LNCaP clone FGC (cell line): ENCODE measurements at regions not wholly inside any gene's neighbourhood (a gene's known extent, or its start where the extent isn't known, plus 50 kb on each side); places are given as distances from the start of the nearest gene placed in this dataset.

Experiments used
- DNase-seq: peaks from one replicate; pipeline ENCODE4 v3.0.0-alpha.2; 2011; ENCODE audit warnings: low read depth
- H3K4me3 ChIP-seq: 2 replicates; pipeline ENCODE4 v1.5.1; 2011; ENCODE audit warnings: mild to moderate bottlenecking, low read depth, low read length, control low read depth
- TF ChIP-seq, protein P1 (sequence below): IDR thresholded peaks from 2 replicates; pipeline ENCODE4 v1.5.1; 2012; ENCODE audit warnings: mild to moderate bottlenecking; ENCODE audit not compliant: control insufficient read depth, insufficient read depth; ENCODE audit errors: extremely low read depth

DNA sequence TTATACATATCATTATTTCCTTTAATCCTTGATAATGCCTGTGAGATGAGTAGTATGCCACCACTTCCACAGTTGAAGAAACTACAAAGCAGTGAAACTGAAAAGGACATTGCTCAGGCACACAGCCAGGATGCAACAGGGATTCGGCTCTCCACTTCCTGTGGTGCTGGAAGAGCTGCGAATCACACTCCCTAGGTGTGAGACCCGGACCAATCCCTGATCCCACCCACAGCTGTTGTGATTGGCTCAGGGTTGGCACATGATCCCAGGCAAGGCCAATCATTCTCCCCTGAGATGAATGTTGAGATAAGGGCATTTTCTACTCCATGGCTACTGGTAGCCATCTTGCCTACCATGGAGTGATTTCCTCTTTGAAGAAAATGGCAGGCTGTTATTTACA, 218.2 kb downstream of the TMEM114 start:
- TF ChIP-seq, protein P1, sequence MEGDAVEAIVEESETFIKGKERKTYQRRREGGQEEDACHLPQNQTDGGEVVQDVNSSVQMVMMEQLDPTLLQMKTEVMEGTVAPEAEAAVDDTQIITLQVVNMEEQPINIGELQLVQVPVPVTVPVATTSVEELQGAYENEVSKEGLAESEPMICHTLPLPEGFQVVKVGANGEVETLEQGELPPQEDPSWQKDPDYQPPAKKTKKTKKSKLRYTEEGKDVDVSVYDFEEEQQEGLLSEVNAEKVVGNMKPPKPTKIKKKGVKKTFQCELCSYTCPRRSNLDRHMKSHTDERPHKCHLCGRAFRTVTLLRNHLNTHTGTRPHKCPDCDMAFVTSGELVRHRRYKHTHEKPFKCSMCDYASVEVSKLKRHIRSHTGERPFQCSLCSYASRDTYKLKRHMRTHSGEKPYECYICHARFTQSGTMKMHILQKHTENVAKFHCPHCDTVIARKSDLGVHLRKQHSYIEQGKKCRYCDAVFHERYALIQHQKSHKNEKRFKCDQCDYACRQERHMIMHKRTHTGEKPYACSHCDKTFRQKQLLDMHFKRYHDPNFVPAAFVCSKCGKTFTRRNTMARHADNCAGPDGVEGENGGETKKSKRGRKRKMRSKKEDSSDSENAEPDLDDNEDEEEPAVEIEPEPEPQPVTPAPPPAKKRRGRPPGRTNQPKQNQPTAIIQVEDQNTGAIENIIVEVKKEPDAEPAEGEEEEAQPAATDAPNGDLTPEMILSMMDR = no peak
- no peak for DNase-seq
- no peak overlapping the region for H3K4me3 ChIP-seq

DNA sequence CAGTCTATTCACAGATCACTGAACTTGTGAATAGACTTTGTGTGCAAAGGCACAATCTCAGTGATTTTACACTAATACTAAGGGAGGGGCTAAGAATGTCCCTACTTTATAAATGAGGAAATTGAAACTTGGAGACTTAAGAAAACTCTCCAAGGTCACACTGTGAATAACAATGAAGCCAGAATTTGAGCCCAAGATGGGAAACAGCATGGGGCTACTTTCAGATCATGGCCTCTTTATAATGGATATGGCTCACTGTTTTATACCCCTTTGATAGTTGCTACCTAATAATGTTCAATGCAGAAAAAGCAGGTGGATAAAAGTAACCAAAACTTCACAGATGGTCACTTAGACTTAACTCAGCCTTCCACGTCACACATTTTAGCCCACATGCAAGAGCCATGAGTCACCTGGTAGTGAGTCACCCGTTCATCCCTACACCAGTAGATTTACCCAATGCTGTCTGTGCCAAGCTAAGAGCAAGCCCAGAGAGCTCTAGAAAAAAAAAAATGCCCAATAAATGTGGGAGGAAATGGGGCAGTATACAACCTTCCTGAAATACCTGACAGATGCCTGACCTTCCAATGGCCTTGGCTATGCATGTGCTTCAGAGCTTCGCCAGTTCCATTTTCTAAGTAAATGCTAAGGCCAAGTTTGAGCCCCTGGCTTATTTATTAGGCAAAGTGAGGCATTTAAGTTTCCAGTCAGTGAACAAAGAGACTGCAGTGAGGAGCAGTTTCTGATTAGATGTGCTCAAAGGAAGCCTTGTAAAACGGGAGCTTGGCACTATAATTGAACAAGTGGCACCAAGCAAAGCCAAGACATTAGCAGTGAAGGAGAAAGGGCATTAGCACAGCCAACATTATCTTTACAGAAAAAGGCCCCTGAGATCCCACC, 219.7 kb downstream of the TMEM114 start:
- no peak for DNase-seq
- TF ChIP-seq, protein P1 = no peak
- no peak overlapping the region for H3K4me3 ChIP-seq

DNA sequence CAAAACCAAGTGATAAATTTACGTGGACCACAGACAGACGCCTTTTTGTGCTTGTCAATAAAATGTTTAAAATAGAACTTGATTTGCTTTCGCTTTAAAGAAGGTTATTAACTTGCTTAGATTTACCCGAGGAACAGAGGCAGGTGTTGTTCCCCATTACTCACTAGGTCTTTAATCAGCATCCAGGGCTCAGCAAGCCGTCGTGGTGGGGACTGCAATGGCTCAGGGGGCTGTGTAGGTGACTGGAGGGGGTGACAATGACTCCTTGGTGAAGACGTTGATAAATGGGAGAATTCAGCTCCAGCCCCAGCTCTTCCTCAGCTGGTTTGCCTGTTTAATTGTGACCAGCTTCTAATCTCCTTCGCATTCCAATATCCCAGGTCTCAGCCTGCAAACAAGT, 231.4 kb downstream of the TMEM114 start:
- DNase-seq = no peak
- TF ChIP-seq, protein P1 = no peak
- H3K4me3 ChIP-seq = no peak overlapping the region

DNA sequence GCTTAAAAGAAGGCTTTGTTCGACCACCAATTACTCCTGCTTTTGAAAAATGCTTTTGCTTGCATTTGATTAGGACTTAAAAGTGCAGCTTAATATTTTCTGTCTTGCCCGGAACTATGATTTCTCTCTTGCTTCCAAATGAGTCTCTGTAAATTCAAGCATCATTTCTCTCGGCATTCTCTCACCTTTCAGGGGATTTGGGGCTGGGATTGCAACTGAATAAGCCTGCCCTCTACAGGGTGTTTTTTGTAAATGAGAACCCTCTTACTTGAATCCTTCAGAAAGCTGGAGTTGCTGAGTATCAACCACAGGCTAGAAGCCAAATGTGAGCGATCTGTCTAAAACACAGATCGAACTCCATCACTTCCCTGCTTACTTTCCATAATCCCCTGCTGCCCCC, 234.6 kb downstream of the TMEM114 start:
- TF ChIP-seq, protein P1 = 0 out of 2 replicates have a peak, but pooled peaks have one; percentile 19
- no peak for DNase-seq

DNA sequence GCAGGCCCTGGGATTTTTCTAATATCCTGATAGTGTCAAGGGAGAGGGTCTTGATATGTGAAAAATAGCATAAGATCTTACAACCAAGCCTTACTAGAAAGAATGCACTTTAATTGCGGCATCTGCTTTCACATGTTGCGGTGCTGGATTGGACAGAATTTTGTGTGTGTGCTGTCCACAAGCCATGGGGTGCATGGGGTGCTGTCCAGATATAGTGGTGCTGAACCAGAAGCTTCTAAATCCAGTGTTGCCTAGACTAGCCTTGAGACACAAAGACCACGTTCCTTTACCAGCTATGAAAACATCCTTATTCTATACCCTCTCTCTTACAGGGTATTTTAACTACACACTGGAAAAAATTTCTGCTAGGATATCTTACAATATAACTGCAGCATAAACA, 244.0 kb downstream of the TMEM114 start:
- TF ChIP-seq, protein P1 = no peak
- DNase-seq = no peak
- no peak overlapping the region for H3K4me3 ChIP-seq

More for the DNA sequence above, 234.6 kb downstream of the TMEM114 start:
- H3K4me3 ChIP-seq = no peak overlapping the region

DNA sequence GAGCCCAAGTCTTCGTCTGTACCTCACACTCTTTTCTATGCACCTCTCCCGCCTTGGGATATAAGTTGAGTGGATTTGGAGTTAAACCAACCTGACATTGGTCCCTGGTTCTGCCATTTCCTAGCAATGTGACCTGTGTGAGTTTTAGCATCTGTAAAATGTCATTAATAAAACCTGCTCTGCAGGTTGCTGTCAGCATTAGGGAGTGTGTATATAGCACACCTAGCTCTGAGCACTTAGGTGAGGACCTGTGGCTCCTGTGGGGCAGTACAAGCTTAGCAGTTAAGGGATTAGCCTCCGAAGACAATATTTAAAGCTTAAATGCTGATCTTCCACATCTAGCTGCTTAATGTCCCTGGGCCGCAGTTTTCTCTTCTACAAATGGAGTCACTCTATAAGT, 248.0 kb downstream of the TMEM114 start:
- TF ChIP-seq, protein P1 = no peak
- no peak for DNase-seq
- no peak overlapping the region for H3K4me3 ChIP-seq
